ENCODE measurements at regions not wholly inside any gene's neighbourhood (a gene's known extent, or its start where the extent isn't known, plus 50 kb on each side); places are given as distances from the start of the nearest gene placed in this dataset.

GRCh38 chr4:106422766-106423165, 54.2 kb upstream of the GIMD1 start:
- TF ChIP-seq GATA1 (IDR thresholded peaks at IDR 0.05; ENCODE audit: low read depth, low read length) = no peak
- TF ChIP-seq POLR2A (IDR thresholded peaks at IDR 0.05; ENCODE audit: low read length) = no peak
- DNase-seq = no peak

DNA sequence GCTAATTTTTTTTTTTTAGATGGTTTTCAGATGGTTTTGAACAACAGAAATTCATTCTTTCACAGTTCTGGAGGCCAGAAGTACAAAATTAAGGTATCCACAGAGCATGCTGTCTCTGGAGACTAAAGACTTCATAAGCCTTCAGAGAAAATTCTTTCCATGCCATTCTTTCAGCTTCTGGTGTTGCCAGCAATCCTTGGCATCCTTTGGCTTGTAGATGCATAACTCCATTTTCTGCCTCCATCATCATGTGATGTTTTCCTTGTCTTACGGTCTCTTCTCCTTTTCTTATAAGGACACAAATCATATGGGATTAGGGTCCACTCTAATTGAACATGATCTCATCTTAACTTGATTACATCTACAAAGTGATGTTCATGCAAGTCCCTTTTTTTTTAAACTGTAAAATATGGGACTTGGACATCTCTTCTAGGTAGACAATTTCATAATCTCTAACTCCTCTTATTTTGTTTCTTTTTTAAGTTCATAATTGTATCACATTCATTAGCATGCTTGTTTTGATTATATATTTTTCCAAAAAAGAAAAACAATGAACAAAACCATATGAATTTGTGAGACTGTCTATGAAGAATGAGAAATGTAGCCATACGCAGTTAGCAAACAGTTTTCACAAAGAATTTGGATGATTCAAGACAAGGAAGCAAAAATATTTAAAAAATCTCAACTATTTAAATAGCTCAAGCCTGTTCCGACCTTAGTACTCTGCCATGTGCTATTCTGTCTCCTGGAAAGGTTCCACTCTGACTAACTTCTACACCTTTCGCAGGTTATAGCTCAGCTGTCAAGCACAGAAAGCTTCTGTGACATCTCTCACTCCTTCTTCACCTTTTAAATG, 53.1 kb upstream of the GIMD1 start:
- DNase-seq = no peak

GRCh38 chr4:106418444-106418843, 49.9 kb upstream of the GIMD1 start:
- TF ChIP-seq GATA1 (IDR thresholded peaks at IDR 0.05; ENCODE audit: low read depth, low read length) (no peak), POLR2A (IDR thresholded peaks at IDR 0.05; ENCODE audit: low read length) (no peak)
- DNase-seq = no peak

More for the DNA sequence above, 53.1 kb upstream of the GIMD1 start:
- TF ChIP-seq POLR2A (IDR thresholded peaks at IDR 0.05; ENCODE audit: low read length) (no peak), GATA1 (IDR thresholded peaks at IDR 0.05; ENCODE audit: low read depth, low read length) (no peak)
